Gastrocnemius medialis (tissue), 4 donors: ENCODE measurements at regions not wholly inside any gene's neighbourhood (a gene's known extent, or its start where the extent isn't known, plus 50 kb on each side); places are given as distances from the start of the nearest gene placed in this dataset.

Experiments
- ATAC-seq, 2 donors: fragments of 150-250 bp; one replicate each; pipeline ENCODE4 v1.9.1; 2016
- DNase-seq, 2 donors: peaks; one replicate each; pipeline ENCODE4 v3.0.0-alpha.2; 2019
- H3K27ac ChIP-seq, 4 donors: fragments of 200-600 bp; sonication (generic); 1 replicate in 1 of 4; 2 replicates in 3 of 4; pipeline ENCODE4 v1.5.1; 2016 to 2018; ENCODE audit warnings: mild to moderate bottlenecking in 2 of 4, moderate library complexity in 1 of 4
- H3K27me3 ChIP-seq, 3 donors: fragments of 200-600 bp; sonication (generic) in 2 of 3; 1 replicate in 1 of 3; 2 replicates in 2 of 3; pipeline versions ENCODE4 v1.5.1 to v1.6.0; 2016 to 2019; ENCODE audit warnings: mild to moderate bottlenecking in 1 of 3, moderate library complexity in 1 of 3
- H3K36me3 ChIP-seq, 2 donors: fragments of 200-600 bp; sonication (generic) in 1 of 2; one replicate each; pipeline ENCODE4 v1.5.1; 2017 to 2018
- H3K4me1 ChIP-seq, 2 donors: fragments of 200-600 bp; sonication (generic) in 1 of 2; one replicate each; pipeline ENCODE4 v1.5.1; 2016 to 2017; ENCODE audit warnings: mild to moderate bottlenecking in 2 of 2
- H3K4me3 ChIP-seq, 4 donors: fragments of 200-600 bp; sonication (generic) in 3 of 4; 1 replicate in 1 of 4; 2 replicates in 3 of 4; pipeline ENCODE4 v1.5.1; 2016 to 2019; ENCODE audit warnings: mild to moderate bottlenecking in 2 of 4
- H3K9me3 ChIP-seq, 3 donors: fragments of 200-600 bp; sonication (generic) in 2 of 3; 1 replicate in 1 of 3; 2 replicates in 2 of 3; pipeline ENCODE4 v1.5.1; 2016 to 2019
- POLR2A ChIP-seq, 2 donors: fragments of 450-650 bp; IDR thresholded peaks; one replicate each; pipeline ENCODE4 v1.6.1; 2017; ENCODE audit warnings: antibody characterized with exemption in 2 of 2, mild to moderate bottlenecking in 2 of 2, moderate library complexity in 2 of 2
- in situ Hi-C, 4 donors: fragments of 200-750 bp; cut with MboI; loops; one replicate each; pipeline versions ENCODE4 v1.15.0 to v1.8.0; 2017; ENCODE audit warnings: low sequenced_read_pairs in 4 of 4
- intact Hi-C: fragments of 100-400 bp; cut with DNase I; formaldehyde crosslinking; loops from one replicate; pipeline ENCODE4 v1.15.1; 2023; ENCODE audit warnings: low total_unique reads
- TF ChIP-seq, protein P1 (sequence below), 5 experiments: fragments of 450-650 bp in 3 of 5; fragments of 200-600 bp in 2 of 5; sonication (generic) in 2 of 5; IDR thresholded peaks in 4 of 5; conservative IDR thresholded peaks in 1 of 5; 1 replicate in 4 of 5; 2 replicates in 1 of 5; pipeline ENCODE4 v1.5.1; 2016 to 2019; ENCODE audit warnings: antibody characterized with exemption in 5 of 5, mild to moderate bottlenecking in 3 of 5, moderate library complexity in 3 of 5

GRCh38 chr6:51161752-51162151, 343.1 kb downstream of the TFAP2B start:
- no peaks in the 10 kb centered on the region for H3K27me3 ChIP-seq
- H3K4me3 ChIP-seq = no peak overlapping the region
- in situ Hi-C loops = no loop called here
- H3K27ac ChIP-seq = no peak overlapping the region
- H3K4me1 ChIP-seq = no peaks in the 10 kb centered on the region
- H3K9me3 ChIP-seq = no peaks in the 10 kb centered on the region
- H3K36me3 ChIP-seq = no peaks in the 10 kb centered on the region
- TF ChIP-seq, protein P1, sequence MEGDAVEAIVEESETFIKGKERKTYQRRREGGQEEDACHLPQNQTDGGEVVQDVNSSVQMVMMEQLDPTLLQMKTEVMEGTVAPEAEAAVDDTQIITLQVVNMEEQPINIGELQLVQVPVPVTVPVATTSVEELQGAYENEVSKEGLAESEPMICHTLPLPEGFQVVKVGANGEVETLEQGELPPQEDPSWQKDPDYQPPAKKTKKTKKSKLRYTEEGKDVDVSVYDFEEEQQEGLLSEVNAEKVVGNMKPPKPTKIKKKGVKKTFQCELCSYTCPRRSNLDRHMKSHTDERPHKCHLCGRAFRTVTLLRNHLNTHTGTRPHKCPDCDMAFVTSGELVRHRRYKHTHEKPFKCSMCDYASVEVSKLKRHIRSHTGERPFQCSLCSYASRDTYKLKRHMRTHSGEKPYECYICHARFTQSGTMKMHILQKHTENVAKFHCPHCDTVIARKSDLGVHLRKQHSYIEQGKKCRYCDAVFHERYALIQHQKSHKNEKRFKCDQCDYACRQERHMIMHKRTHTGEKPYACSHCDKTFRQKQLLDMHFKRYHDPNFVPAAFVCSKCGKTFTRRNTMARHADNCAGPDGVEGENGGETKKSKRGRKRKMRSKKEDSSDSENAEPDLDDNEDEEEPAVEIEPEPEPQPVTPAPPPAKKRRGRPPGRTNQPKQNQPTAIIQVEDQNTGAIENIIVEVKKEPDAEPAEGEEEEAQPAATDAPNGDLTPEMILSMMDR (IDR thresholded peaks at IDR 0.05 in 4 of 5, conservative IDR thresholded peaks at IDR 0.05 in 1 of 5) = no peak
- TF ChIP-seq POLR2A (IDR thresholded peaks at IDR 0.05) = no peak
- intact Hi-C loops = no loop called here
- no peak for ATAC-seq
- DNase-seq = no peak

DNA sequence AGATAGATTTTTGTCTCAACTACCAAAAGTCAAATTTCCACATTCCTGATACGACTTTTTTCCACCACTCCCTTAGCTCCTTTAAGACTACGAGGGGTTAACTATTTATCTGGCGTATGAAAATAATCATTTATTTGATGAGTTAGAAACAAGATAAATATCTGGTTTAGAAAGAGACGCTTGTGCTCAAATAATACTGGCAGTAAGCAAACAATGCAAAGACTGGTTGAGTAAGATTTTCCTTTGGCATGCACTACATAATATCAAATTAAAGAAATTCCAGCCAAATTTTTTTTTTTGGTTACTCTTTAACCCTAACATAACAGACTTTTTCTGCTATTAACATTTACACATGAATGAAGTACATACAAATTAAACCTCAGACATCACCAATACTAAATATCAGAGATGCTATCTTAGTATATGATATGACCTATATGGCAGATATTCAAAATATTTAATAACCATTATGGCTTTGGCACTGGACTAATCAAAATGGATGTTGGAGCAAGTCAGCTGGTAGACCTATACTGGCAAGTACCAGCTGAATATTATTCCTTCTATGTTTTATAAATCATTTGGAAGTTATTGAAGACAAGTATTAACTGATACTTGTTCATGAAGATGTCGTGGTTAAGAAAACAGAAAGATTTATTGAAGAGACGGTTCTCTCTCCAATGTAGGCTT, 345.3 kb downstream of the TFAP2B start:
- no peak overlapping the region for H3K27ac ChIP-seq
- H3K36me3 ChIP-seq = no peaks in the 10 kb centered on the region
- ATAC-seq (no peak), DNase-seq (no peak)
- in situ Hi-C loops (no loop called here), intact Hi-C loops (no loop called here)
- no peak overlapping the region for H3K4me3 ChIP-seq
- H3K4me1 ChIP-seq = no peaks in the 10 kb centered on the region
- TF ChIP-seq POLR2A (IDR thresholded peaks at IDR 0.05) = no peak
- TF ChIP-seq, protein P1 (IDR thresholded peaks at IDR 0.05 in 4 of 5, conservative IDR thresholded peaks at IDR 0.05 in 1 of 5) = no peak
- H3K9me3 ChIP-seq = no peaks in the 10 kb centered on the region
- H3K27me3 ChIP-seq = no peaks in the 10 kb centered on the region

- ATAC-seq (no peak), DNase-seq (no peak)
- no peak overlapping the region for H3K4me3 ChIP-seq
- in situ Hi-C loops (no loop called here), intact Hi-C loops (no loop called here)
- H3K4me1 ChIP-seq = no peaks in the 10 kb centered on the region
- no peaks in the 10 kb centered on the region for H3K27me3 ChIP-seq
- H3K27ac ChIP-seq = no peak overlapping the region
- H3K9me3 ChIP-seq = no peaks in the 10 kb centered on the region
- TF ChIP-seq, protein P1 (IDR thresholded peaks at IDR 0.05 in 4 of 5, conservative IDR thresholded peaks at IDR 0.05 in 1 of 5) = no peak
- no peak for TF ChIP-seq POLR2A (IDR thresholded peaks at IDR 0.05)
- H3K36me3 ChIP-seq = no peaks in the 10 kb centered on the region
Observed at GRCh38 chr6:51166914-51167313, 348.2 kb downstream of the TFAP2B start.

- no peaks in the 10 kb centered on the region for H3K9me3 ChIP-seq
- ATAC-seq (no peak), DNase-seq (no peak)
- no peaks in the 10 kb centered on the region for H3K27me3 ChIP-seq
- TF ChIP-seq, protein P1 (IDR thresholded peaks at IDR 0.05 in 4 of 5, conservative IDR thresholded peaks at IDR 0.05 in 1 of 5) = no peak
- TF ChIP-seq POLR2A (IDR thresholded peaks at IDR 0.05) = no peak
- no peaks in the 10 kb centered on the region for H3K4me1 ChIP-seq
- in situ Hi-C loops (no loop called here), intact Hi-C loops (no loop called here)
- H3K4me3 ChIP-seq = no peak overlapping the region
- no peak overlapping the region for H3K27ac ChIP-seq
- H3K36me3 ChIP-seq = no peaks in the 10 kb centered on the region
Observed at GRCh38 chr6:51167468-51167867, 348.8 kb downstream of the TFAP2B start.

GRCh38 chr6:51182827-51183226, 364.2 kb downstream of the TFAP2B start:
- H3K27ac ChIP-seq = no peak overlapping the region
- no peak for ATAC-seq
- no peak for DNase-seq
- H3K4me1 ChIP-seq = no peaks in the 10 kb centered on the region
- H3K27me3 ChIP-seq = no peaks in the 10 kb centered on the region
- H3K4me3 ChIP-seq = no peak overlapping the region
- H3K36me3 ChIP-seq = no peaks in the 10 kb centered on the region
- in situ Hi-C loops (no loop called here), intact Hi-C loops (no loop called here)
- no peaks in the 10 kb centered on the region for H3K9me3 ChIP-seq
- TF ChIP-seq, protein P1 (IDR thresholded peaks at IDR 0.05 in 4 of 5, conservative IDR thresholded peaks at IDR 0.05 in 1 of 5) = no peak
- TF ChIP-seq POLR2A (IDR thresholded peaks at IDR 0.05) = no peak
